Left hindlimb (tissue), 1 donor: ENCODE measurements at regions not wholly inside any gene's neighbourhood (a gene's known extent, or its start where the extent isn't known, plus 50 kb on each side); places are given as distances from the start of the nearest gene placed in this dataset.

Source experiments
- DNase-seq: peaks from one replicate; pipeline ENCODE4 v3.0.0-alpha.2; 2018

DNA sequence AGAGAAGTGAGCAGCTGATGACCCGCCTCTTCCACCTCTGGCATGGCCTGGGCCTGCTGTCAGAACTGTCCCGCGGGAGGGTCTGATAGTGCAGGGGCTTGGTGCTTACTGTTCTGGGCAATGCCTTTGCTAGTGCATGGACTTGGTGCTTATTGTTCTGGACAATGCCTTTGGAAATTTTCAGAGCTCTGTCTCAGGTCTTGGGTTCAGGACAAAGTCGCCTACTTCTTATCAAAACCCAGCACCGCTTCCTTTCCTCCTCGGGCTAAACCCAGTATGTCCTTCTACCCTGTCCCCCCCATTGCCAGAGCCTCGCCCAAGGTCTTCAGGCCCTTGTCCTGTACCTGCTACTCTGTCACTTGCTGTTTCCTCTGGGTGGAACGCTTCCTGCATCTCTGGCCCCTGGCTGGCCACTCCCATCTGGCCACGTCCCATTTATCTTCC lies 149.6 kb downstream of the ACKR3 start:
- DNase-seq = no peak

DNA sequence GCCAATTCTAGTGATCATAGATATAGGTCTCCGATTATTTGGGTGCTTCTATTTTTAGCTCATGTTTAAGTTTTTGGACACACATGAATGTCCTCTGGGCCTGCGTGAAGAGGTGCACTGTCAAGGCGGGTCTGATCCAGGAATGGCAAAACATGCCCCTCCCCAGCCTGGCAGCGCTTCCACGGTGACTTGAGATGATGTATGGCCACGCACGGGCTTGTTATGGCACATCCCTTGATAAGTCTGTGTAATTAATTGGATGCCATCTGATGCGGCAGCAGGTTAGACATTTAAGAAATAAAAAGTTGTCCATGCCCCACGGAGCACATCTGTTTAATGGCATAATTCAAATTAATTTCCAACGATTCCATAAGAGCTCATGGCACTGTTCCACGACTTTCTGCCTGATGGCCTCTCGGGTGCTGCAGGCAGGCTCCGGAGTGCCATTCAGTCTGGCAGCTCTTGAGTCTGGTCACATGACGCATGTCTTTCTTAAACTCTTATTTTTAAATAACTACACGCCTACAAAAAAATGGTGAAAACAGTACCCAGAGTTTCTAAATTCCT lies 151.4 kb downstream of the ACKR3 start:
- DNase-seq = no peak

DNA sequence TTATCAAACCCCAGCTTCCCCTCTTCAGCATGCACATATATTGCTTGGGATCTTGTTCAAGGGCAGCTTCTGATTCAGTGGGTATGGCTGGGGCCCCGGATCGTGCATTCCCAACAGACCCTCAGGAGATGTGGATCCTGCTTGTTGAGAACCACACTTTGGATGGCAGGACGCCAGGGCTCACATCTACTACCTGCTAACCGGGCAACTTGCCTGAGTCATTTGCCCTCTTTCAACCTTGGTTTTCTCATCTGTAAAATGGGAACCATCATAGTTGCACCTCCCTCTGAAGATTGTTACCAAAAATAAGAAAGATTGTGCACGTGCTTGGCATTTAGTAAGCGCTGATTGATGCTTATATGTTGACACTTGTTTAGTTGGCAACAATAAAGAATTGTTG lies 154.6 kb downstream of the ACKR3 start:
- DNase-seq = no peak

DNA sequence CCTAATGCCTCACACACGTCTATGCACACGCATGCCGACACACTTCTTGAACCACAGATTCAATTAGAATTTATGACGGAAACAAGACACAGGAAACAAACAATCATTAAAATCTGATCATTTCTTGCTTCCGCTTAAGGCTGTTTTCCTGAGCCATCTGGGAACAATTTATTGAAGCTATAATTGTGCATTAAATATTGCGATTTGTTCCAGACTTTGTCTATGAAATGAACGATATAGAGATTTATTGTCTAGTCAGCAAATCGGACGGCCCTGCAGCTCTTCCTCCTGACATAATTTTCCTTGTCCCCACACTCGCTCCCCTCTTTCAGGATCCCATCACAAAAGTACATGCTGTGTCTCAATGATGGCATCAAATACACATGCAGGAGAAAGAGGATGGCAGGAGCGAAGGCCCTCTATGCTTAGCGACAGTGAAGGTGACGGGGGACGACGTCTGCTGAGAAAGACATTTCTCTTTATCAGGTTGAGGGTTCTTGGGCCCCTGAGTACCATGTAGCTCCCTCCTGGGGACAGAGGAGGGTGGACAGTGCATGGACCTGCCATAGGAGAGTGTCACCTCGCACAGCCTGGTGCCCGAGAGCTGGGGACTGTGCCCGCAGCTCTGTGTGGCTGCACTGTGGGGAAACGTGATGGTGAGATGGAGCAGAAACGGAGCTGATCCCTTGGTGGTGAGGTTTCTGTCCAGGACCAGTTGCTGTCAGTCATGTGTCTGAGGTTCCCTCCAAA lies 157.3 kb downstream of the ACKR3 start:
- no peak for DNase-seq

DNA sequence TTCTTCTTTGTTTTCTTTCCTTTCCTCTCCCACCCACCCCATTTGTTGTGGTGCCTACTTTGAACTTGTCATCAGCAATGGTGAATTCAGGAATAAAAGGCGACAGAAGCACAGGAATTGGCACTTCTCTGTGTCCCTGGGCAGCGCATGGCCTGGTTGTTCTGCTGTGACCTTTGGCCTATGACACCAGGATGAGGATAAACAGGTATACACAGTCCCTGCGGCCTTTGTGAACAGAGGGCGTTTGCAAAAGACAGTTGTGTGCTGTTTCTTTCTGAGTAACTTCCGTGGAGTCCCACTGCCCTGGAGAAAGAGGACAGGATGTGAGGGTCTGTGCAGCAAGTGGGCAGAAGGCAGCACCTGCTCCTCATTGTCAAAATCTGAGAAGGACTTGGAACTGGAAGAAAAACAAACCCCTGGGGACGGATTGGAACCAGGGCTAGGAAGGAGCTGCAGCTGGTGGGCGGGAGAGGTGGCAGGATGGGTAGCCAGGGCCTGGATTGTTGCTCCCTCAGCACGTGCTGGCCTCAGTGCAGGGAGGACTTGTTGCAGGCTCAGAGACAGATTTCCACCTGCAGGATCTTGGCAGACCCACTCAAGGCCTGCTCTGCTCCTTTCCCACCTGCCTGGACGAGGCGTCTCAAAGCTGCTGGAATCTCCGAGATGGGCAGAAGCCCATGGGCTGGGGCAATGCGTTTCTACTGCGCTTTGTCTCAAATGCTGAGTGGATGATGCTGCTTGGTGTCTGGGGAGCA lies 159.5 kb downstream of the ACKR3 start:
- no peak for DNase-seq

DNA sequence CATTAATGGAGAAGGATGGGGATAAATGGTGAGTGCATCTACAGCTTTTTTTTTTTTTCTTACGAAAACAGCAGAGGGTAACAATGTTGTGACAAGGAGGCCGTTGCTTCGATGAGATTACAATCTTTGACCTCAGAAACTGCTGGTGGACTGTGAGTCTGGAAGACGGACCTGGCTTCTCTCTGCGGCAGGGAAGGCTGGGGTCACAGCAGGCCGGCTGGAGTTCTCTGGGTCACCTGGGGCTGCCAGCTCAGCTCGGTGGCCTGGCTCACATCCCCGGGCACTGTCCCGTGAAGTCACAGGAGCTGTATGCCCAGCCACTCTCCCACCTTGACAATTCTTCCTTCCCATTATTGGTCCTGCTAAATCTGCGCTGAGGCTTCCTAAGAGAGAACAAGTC lies 160.8 kb downstream of the ACKR3 start:
- no peak for DNase-seq

DNA sequence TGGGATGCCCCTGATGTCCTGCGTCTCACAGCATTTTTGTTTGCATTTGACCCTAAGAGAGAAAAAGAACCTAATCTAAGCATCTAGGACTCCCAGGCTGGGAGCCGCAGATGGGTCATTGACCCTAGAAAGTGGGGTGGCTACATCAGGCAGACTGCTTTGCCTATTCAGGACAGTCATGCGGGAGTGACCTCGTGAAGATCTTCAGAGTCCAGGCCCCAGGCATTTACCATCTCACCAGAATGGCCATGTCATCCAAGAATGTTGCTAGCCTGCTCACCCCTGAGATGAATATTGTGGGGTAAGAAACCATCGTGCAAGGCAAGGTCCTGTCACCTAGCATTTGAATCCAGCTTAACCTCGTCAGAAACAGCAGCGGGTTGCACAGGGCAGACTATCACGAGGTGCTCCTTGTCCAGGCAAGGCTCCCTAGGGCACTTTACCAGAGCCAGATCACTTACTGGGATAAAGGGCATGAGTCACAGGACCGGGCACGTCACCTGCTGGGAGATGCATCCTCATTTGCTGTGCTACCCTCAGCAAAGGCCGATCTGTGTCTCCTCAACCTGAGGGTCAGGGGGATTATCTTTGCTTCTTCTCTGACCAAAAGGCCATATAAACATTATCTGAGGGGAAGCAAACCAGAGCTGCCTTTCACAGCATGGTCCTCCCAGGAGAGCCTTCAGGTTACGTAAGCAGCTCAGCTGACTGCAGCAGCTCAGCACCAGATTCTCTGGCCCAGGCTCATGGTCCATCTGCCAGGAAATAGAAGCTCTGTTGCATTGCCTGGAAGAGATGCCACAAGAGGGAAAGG lies 162.3 kb downstream of the ACKR3 start:
- DNase-seq = peak; percentile 59

DNA sequence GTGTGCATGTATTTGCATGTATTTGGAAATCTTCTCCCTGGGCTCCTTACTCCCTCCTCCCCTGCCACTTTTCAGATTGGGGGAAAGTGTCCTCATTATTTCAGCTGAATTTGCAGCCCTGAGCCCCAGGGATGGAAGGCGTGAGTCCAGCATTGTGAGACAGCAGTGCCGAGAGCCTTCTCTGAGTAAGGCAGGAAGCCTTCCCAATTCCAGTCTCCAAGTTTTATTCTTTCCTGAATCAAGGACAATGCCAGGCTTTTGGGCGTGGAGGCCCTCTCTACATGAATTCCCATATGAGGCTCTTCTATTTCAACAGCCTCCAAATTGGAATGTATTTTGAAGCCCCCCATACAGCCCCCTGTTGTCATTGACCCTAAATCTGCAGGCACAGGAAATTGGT lies 163.5 kb downstream of the ACKR3 start:
- no peak for DNase-seq

DNA sequence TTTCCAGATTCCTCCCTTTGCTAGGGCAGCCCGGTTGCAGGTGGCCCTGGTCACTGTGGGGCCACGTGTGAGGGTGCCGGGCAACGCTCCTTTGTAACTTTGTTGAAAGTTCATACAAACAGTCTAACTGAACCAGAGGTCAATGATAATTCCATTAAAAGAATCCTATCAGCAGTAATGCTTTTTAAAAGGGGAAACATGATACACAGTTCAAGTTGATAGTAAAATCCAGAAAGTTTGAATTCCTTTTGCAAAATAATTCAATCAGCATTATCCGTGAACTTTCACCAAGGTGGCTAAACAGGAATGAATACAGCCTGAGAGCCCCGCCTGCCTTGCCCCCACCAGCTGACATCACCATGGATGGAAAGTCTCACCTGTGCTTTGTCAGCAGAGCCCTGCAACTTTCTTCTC lies 166.2 kb downstream of the ACKR3 start:
- no peak for DNase-seq

DNA sequence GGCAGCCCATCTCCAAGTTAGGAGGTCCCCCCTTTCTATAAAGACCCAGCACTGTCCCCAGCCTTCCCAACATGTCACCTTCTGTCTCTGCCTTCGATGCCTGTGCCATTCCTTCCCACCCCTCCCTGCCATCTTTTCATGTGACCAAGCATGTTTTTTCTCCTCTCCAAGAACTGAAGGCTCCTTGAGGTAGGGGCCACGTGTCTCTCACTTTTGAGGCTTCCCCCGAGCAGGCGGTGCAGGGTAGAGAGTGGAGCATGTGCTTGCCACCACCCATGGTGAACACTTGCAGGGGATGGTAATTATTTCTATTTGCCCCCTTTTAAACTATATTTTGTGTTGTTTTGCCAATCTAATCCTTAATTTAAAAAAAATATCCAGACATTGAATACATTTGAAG lies 168.4 kb downstream of the ACKR3 start:
- no peak for DNase-seq

DNA sequence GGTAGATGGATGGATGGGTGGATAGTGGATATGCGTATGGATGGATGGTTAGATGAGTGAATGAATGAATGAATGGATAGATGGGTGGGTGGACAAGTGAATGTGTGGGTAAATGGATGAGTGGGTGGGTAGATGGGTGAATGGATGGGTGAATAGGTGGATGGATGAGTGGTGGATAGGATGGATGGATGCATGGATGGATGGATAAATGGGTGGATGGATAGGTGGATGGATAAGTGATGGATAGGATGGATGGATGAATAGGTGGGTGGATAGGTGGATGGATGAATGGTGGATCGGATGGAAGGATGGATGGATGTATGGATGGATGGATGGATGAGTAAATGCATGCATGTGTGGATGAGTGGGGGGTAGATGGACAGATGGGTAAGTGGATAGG lies 169.3 kb downstream of the ACKR3 start:
- DNase-seq = no peak

DNA sequence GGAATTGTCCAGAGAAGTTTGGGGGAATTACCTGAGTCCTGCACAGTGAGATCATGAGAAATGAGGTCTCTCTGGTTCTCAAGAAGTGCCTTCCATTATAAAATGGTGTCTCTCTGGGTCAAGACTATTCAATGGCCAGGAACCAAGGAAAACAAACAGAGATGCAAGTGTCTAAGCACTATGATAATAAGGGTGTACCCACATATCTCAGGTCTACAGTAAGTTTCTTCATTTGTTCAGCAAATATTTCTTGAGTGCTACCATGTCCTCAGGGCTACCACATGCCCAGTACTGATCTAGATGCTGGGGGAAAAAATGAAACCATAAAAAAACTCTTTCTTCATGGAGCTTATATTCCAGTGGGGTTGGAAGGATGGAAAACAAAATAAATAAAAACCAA lies 170.0 kb downstream of the ACKR3 start:
- no peak for DNase-seq

DNA sequence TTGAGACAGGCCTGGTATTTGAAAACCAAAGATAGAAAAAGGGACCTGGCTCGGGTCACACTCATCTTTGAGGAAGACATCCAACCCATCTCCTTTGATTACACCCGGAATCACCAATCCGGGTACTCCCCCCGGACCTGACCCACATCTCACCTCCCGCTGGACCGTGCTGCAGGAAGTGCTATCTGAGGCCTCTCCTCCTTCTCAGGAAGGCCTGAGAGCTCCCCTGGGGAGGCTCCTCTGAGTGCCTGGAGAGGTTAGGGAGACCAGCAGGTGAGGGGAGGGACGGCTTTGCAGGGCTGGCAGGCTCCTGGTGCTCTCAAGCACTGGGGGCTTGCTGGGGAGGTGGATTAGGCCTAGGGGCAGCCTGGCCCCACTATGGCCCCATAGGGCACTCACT lies 170.9 kb downstream of the ACKR3 start:
- DNase-seq = no peak

DNA sequence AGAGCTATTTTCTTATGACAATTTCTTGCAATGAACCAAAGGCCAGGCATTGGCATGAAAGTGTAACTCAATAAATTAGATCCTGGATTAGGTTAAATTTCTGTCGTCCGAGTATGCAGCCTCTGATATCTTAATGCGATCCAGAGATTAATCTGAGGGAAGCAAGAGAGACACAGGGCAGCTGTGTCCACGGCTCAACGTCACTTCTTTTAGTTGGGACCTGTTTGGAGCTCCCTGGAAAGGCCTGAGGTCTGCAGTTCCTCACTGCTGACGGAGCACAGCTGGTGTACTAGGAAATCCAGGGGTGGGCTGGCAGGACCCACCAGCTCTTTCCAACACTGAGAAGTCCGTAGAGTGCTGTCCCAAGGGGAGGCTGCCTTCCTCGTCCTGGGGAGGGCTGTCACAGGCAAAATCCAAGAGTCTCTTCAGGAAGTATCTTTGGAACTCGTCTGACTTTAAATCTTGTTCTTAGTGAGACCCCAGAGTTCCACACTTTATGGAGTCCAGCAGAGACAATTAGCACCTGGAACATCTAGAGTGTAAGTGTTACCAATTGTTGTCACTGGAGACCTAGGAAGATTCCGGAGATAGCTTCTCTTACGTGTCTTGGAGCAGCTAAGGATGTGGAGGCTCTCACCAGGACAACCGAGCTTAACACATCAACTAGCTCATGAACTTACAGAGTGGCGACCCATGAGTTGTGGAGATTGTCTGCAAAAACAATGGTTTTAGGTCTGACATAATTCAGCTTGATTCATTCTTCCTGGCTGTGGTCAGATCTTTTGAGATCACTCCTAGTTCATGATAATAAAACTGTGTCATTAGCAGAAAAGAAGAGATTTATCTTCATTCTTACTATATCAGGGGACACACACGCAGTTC lies 173.7 kb downstream of the ACKR3 start:
- no peak for DNase-seq

DNA sequence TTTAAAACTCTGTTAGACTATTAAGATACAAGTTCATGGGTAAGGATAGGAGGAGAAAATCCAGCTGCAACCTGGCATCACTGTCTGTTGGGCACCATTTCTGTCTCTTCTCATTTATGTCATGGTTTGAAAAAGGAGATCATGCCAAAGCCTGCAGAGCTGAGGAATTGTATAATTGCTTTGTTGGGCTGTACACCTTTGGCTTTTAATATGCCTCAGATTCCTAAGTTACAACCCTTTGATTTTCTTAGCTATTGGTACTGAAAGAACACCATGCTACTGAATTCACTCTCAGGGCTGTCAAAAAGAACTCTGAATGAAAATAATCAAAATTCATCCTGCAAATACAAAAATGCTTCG lies 174.3 kb downstream of the ACKR3 start:
- no peak for DNase-seq

DNA sequence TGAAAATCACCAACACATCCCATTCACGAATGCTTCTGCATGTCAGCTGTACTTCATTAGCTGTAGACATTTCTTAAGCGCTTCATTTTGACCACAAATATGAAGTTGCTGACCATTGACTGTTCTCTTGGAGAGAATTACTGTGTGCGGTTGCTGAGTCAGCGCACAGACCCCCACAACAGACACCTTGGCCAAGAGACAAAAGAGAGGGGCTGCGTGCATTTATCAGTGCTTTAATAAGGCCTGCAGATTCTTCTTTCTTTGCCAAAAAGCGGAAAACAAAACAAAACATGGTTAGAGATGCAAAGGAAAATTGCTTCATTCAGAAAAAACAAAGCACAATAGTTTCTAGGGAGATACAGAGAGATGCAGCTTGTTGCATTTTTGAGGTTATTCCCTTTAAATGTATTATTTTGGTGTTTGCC lies 174.7 kb downstream of the ACKR3 start:
- DNase-seq = no peak

DNA sequence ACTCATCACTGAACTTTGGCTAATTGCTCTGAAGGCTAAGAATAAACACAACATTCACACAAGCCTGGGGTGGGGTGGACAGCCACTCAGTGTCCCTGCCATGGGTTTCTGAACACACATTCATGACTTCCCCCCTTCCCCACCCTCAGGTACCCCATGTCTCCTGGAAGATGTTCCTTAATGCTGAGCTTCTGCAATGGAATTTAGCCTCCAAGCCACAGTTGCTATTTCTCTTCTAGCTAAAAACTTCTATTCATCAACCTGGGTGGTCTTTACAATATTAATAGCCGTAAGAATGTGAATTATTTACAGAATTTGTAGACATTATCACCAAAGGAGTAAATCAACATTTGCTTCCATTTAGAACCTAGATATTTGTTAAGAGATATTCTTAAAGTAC lies 175.1 kb downstream of the ACKR3 start:
- no peak for DNase-seq

DNA sequence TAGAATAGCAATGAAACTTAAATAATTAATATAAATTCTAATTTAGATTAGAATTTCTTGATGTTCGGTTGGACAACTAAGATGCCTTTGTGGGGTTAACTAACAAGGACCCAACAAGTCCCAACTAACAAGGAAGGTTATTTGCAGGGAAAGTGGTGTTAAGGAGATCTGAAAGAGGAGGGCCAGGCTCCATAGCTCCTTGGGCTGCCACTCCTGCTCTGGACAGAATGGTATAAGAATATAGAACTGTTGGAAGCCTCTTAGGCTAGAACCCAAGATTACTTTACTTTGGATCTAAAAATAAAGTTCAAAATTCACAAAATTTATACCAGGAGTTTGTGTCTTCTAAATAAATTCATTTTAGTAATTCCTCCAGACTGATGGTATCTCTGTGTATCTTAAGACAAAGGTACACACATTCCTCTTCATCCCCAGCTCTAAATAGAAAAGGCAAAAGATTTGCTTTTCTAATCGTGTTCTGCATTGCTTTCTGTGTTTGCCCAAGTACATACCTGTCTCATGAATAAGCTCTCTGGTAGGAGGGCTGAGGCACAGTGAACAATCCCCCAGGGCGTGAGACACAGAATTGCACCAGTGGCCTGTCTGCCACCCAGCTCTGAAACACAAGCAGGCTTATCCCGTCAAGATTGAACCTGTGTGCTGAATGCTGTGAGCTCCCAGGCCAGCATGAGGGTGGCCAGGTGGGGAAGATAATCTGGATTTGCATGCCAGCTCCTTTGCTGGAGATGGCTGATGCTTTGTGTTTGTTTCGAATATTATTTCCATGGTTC lies 176.0 kb downstream of the ACKR3 start:
- DNase-seq = no peak

DNA sequence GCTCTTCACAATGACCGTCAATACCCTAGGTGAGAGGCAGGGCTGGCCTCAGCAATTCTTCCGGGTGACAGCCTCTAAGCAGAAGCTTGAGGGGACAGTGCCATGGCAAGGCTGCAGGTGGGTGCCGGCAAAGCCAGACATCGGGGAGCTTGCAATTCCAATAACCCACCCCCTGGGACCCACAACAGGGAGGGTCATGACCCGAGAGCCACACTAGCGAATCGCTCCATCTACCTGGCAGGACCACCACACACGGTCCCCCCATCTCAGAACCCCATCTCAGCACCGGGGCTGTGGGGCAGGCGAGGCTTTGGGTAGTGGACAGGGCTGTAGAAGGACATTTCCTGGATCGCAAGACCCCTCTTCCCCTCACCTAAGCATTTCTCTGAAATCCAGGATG lies 177.2 kb downstream of the ACKR3 start:
- no peak for DNase-seq

DNA sequence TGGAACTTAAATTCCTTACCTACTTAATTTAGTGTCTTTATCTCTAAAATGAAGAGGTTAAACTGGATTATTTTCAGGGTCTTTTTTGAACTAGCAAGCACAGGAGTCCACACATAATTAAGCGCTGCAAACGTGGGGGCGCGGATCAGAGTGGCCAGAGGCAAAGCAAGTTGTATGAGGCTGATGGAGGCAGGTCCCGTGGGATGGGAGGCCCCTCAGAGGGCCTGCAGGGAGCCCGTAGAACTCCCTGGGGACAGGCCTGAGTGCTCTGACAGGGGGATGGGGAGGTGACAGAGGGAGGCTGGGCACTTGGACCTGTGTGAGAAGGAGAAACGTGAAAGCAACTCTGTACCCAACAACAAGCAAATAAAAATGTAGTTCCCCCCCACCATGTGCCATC lies 177.8 kb downstream of the ACKR3 start:
- DNase-seq = no peak

DNA sequence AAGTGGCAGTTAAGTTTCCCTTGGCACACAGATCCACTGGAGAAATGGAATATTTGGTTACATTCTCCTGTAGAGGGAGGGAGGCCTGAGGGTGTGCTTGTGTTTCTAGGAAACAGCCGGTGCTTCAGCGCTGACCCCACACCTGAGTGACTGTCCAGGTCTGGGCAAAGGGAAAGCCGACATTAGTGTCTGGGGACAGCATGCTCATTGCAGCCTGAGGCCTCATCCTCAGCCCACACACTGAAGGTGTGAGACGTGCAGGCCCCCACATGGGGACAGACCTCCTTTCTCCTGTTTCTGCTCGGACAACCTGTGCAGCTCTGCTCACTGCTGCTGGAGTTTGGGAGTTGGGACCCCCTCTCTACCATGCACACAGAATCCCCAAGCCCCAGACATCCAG lies 178.3 kb downstream of the ACKR3 start:
- no peak for DNase-seq

DNA sequence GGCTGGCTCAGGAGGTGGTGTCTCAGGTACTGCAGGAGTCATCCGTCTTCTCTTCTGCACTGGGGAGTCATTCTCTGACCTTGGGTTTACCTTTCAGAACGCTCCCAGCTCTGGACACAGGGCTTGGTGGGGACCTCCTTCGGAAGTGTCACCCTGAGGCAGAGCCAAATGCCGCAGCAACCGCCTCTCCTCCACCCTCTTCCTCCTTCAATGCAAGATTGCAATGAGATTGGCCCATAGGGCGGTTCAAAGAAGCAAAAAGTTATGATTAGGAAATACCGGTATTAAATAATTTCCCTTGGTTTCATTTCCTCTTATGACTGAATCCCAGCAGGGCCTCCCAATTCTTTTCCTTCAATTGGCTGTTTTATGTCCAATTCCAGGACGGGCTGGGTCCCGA lies 178.8 kb downstream of the ACKR3 start:
- no peak for DNase-seq
